ENCODE measurements at regions not wholly inside any gene's neighbourhood (a gene's known extent, or its start where the extent isn't known, plus 50 kb on each side); places are given as distances from the start of the nearest gene placed in this dataset.

DNA sequence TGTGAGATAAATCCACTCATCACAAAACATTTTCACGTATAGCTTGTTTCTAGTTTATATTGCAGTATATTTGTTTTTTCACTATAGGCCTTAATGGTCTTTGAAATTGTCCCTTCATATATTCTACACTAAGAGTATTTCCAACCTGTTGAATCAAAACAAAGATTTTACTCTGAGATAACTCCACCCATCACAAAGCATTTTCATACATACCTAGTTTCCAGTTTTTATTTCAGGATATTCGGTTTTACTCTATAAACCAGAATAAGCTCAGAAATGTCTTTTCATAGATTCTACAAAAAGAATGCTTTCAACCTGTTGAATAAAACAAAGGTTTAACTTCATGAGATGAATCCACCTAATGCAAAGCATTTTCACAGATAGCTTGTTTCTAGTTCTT lies 1528.7 kb downstream of the UQCRFS1 start:
- no peaks in the 10 kb centered on the region for H3K4me1 ChIP-seq (ENCODE audit: insufficient read depth, low read length)
- H3K9me3 ChIP-seq (ENCODE audit: insufficient read depth, low read depth, low read length): peaks cover 100% of the 10 kb centered on the region
- no peak overlapping the region for H3K4me3 ChIP-seq (ENCODE audit: low read length)
- H3K9ac ChIP-seq (ENCODE audit: low read depth, low read length): no peak overlapping the region
- H3K27ac ChIP-seq (ENCODE audit: low read length): no peak overlapping the region
- no peaks in the 10 kb centered on the region for H3K36me3 ChIP-seq (ENCODE audit: insufficient read depth, low read depth, low read length)
- no peaks in the 10 kb centered on the region for H3K27me3 ChIP-seq (ENCODE audit: insufficient read depth, low read length)

GRCh38 chr19:27681972-27682371 lies 1531.0 kb downstream of the UQCRFS1 start:
- Histone ChIP-seq H3K27me3 (ENCODE audit: insufficient read depth, low read length) (no peaks in the 10 kb centered on the region), H3K4me1 (ENCODE audit: insufficient read depth, low read length) (no peaks in the 10 kb centered on the region), H3K27ac (ENCODE audit: low read length) (no peak overlapping the region), H3K36me3 (ENCODE audit: insufficient read depth, low read depth, low read length) (no peaks in the 10 kb centered on the region), H3K9me3 (ENCODE audit: insufficient read depth, low read depth, low read length) (peaks cover 100% of the 10 kb centered on the region), H3K4me3 (ENCODE audit: low read length) (no peak overlapping the region), H3K9ac (ENCODE audit: low read depth, low read length) (no peak overlapping the region)

GRCh38 chr19:27679905-27680304 lies 1533.0 kb downstream of the UQCRFS1 start:
- Histone ChIP-seq H3K9ac (ENCODE audit: low read depth, low read length) (no peak overlapping the region), H3K27me3 (ENCODE audit: insufficient read depth, low read length) (no peaks in the 10 kb centered on the region), H3K4me1 (ENCODE audit: insufficient read depth, low read length) (no peaks in the 10 kb centered on the region), H3K27ac (ENCODE audit: low read length) (no peak overlapping the region), H3K4me3 (ENCODE audit: low read length) (no peak overlapping the region), H3K9me3 (ENCODE audit: insufficient read depth, low read depth, low read length) (peaks cover 100% of the 10 kb centered on the region), H3K36me3 (ENCODE audit: insufficient read depth, low read depth, low read length) (no peaks in the 10 kb centered on the region)

- H3K9me3 ChIP-seq (ENCODE audit: insufficient read depth, low read depth, low read length): peaks cover 100% of the 10 kb centered on the region
- H3K4me3 ChIP-seq (ENCODE audit: low read length): no peak overlapping the region
- H3K4me1 ChIP-seq (ENCODE audit: insufficient read depth, low read length): no peaks in the 10 kb centered on the region
- no peaks in the 10 kb centered on the region for H3K27me3 ChIP-seq (ENCODE audit: insufficient read depth, low read length)
- no peak overlapping the region for H3K9ac ChIP-seq (ENCODE audit: low read depth, low read length)
- H3K27ac ChIP-seq (ENCODE audit: low read length): no peak overlapping the region
- no peaks in the 10 kb centered on the region for H3K36me3 ChIP-seq (ENCODE audit: insufficient read depth, low read depth, low read length)
These were observed 1533.6 kb downstream of the UQCRFS1 start for GRCh38 chr19:27679399-27679798.

DNA sequence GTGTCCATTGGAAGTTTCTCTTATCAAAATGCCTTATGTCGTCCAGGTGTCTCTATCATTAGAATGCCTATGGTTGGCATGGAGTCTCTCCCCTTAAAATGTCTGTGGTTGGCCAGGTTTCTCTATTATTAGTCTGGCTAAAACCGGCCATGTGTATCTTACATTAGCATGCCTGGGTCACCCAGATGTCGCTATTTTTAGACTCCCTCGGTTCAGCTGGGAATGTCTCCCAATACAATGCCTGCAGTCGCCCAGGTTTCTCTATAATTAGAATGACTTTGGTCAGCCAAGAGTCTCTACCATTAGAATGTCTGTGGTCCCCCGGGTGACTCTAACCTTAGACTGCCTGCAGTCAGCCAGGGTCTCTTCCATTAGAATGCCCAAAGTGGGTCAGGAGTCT lies 1536.1 kb downstream of the UQCRFS1 start:
- no peaks in the 10 kb centered on the region for H3K4me1 ChIP-seq (ENCODE audit: insufficient read depth, low read length)
- no peaks in the 10 kb centered on the region for H3K27me3 ChIP-seq (ENCODE audit: insufficient read depth, low read length)
- peaks cover 100% of the 10 kb centered on the region for H3K9me3 ChIP-seq (ENCODE audit: insufficient read depth, low read depth, low read length)
- no peak overlapping the region for H3K9ac ChIP-seq (ENCODE audit: low read depth, low read length)
- H3K27ac ChIP-seq (ENCODE audit: low read length): no peak overlapping the region
- H3K4me3 ChIP-seq (ENCODE audit: low read length): no peak overlapping the region
- H3K36me3 ChIP-seq (ENCODE audit: insufficient read depth, low read depth, low read length): no peaks in the 10 kb centered on the region

DNA sequence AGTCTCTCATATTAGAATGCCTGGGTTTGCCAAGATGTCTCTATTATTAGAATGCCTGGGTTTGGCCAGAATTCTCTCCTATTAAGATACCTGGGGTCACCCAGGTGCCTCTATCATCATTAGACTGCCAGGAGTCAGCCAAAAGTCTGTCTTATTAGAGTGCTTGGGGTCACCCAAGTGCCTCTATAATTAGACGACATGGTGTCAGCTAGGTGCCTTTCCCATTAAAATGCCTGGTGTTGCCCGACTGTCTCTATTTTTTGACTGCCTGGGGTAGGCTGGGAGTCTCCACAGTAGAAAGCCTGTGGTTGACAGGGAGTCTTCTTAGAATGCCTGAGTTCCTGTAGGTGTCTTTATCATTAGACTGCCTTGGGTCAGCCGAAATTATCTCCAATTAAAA lies 1536.6 kb downstream of the UQCRFS1 start:
- Histone ChIP-seq H3K36me3 (ENCODE audit: insufficient read depth, low read depth, low read length) (no peaks in the 10 kb centered on the region), H3K27me3 (ENCODE audit: insufficient read depth, low read length) (no peaks in the 10 kb centered on the region), H3K9me3 (ENCODE audit: insufficient read depth, low read depth, low read length) (peaks cover 100% of the 10 kb centered on the region), H3K27ac (ENCODE audit: low read length) (no peak overlapping the region), H3K4me1 (ENCODE audit: insufficient read depth, low read length) (no peaks in the 10 kb centered on the region), H3K9ac (ENCODE audit: low read depth, low read length) (no peak overlapping the region), H3K4me3 (ENCODE audit: low read length) (no peak overlapping the region)

- H3K4me3 ChIP-seq (ENCODE audit: low read length): no peak overlapping the region
- no peaks in the 10 kb centered on the region for H3K27me3 ChIP-seq (ENCODE audit: insufficient read depth, low read length)
- H3K9me3 ChIP-seq (ENCODE audit: insufficient read depth, low read depth, low read length): peaks cover 100% of the 10 kb centered on the region
- H3K4me1 ChIP-seq (ENCODE audit: insufficient read depth, low read length): no peaks in the 10 kb centered on the region
- no peak overlapping the region for H3K9ac ChIP-seq (ENCODE audit: low read depth, low read length)
- H3K36me3 ChIP-seq (ENCODE audit: insufficient read depth, low read depth, low read length): no peaks in the 10 kb centered on the region
- H3K27ac ChIP-seq (ENCODE audit: low read length): no peak overlapping the region
These were observed 1537.2 kb downstream of the UQCRFS1 start for GRCh38 chr19:27675771-27676170.

- no peaks in the 10 kb centered on the region for H3K27me3 ChIP-seq (ENCODE audit: insufficient read depth, low read length)
- H3K27ac ChIP-seq (ENCODE audit: low read length): no peak overlapping the region
- H3K4me3 ChIP-seq (ENCODE audit: low read length): no peak overlapping the region
- H3K4me1 ChIP-seq (ENCODE audit: insufficient read depth, low read length): no peaks in the 10 kb centered on the region
- peaks cover 99% of the 10 kb centered on the region for H3K9me3 ChIP-seq (ENCODE audit: insufficient read depth, low read depth, low read length)
- no peak overlapping the region for H3K9ac ChIP-seq (ENCODE audit: low read depth, low read length)
- H3K36me3 ChIP-seq (ENCODE audit: insufficient read depth, low read depth, low read length): no peaks in the 10 kb centered on the region
These were observed 1538.2 kb downstream of the UQCRFS1 start for GRCh38 chr19:27674701-27675100.

GRCh38 chr19:27673986-27674385 lies 1539.0 kb downstream of the UQCRFS1 start:
- H3K9me3 ChIP-seq (ENCODE audit: insufficient read depth, low read depth, low read length): peaks cover 99% of the 10 kb centered on the region
- H3K4me3 ChIP-seq (ENCODE audit: low read length): no peak overlapping the region
- no peaks in the 10 kb centered on the region for H3K36me3 ChIP-seq (ENCODE audit: insufficient read depth, low read depth, low read length)
- H3K9ac ChIP-seq (ENCODE audit: low read depth, low read length): no peak overlapping the region
- H3K27me3 ChIP-seq (ENCODE audit: insufficient read depth, low read length): no peaks in the 10 kb centered on the region
- no peaks in the 10 kb centered on the region for H3K4me1 ChIP-seq (ENCODE audit: insufficient read depth, low read length)
- no peak overlapping the region for H3K27ac ChIP-seq (ENCODE audit: low read length)

DNA sequence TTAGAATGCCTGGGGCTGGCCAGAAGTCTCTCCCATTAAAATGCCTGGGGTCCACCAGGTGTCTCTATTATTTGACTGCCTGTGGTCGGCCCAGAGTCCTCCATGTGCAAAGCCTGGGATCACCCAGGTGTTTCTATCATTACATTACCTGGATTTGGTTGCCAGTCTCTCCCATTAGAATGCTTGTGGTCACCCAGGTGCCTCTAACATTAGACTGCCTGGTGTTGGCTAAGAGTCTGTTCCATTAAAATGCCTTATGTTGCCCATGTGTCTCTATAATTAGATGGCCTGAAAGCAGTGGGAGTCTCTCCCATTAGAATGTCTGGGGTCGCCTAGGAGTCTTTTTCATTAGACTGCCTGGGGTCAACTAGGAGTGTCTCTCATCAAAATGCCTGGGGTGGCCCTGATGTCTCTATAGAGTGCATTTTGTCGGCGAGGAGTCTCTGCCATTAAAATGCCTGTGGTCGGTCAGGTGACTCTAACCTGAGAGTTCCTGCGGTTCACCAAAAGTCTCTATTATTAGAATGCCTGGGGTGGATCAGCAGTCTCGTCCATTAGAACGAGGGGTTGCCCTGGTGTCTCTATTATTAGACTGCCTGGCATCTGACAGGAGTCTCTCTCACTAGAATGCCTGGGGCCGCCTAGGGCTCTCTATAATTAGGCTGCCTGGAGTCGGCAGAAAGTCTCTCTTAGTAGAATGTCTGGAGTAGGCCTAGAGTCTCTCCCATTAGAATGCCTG lies 1540.5 kb downstream of the UQCRFS1 start:
- no peak overlapping the region for H3K9ac ChIP-seq (ENCODE audit: low read depth, low read length)
- H3K4me3 ChIP-seq (ENCODE audit: low read length): no peak overlapping the region
- no peaks in the 10 kb centered on the region for H3K36me3 ChIP-seq (ENCODE audit: insufficient read depth, low read depth, low read length)
- H3K27me3 ChIP-seq (ENCODE audit: insufficient read depth, low read length): no peaks in the 10 kb centered on the region
- H3K27ac ChIP-seq (ENCODE audit: low read length): no peak overlapping the region
- peaks cover 99% of the 10 kb centered on the region for H3K9me3 ChIP-seq (ENCODE audit: insufficient read depth, low read depth, low read length)
- no peaks in the 10 kb centered on the region for H3K4me1 ChIP-seq (ENCODE audit: insufficient read depth, low read length)

- H3K36me3 ChIP-seq (ENCODE audit: insufficient read depth, low read depth, low read length): no peaks in the 10 kb centered on the region
- no peak overlapping the region for H3K9ac ChIP-seq (ENCODE audit: low read depth, low read length)
- no peak overlapping the region for H3K4me3 ChIP-seq (ENCODE audit: low read length)
- no peaks in the 10 kb centered on the region for H3K4me1 ChIP-seq (ENCODE audit: insufficient read depth, low read length)
- no peaks in the 10 kb centered on the region for H3K27me3 ChIP-seq (ENCODE audit: insufficient read depth, low read length)
- peaks cover 100% of the 10 kb centered on the region for H3K9me3 ChIP-seq (ENCODE audit: insufficient read depth, low read depth, low read length)
- no peak overlapping the region for H3K27ac ChIP-seq (ENCODE audit: low read length)
These were observed 1541.1 kb downstream of the UQCRFS1 start for GRCh38 chr19:27671876-27672275.

- Histone ChIP-seq H3K36me3 (ENCODE audit: insufficient read depth, low read depth, low read length) (no peaks in the 10 kb centered on the region), H3K4me3 (ENCODE audit: low read length) (no peak overlapping the region), H3K4me1 (ENCODE audit: insufficient read depth, low read length) (no peaks in the 10 kb centered on the region), H3K27ac (ENCODE audit: low read length) (no peak overlapping the region), H3K27me3 (ENCODE audit: insufficient read depth, low read length) (no peaks in the 10 kb centered on the region), H3K9me3 (ENCODE audit: insufficient read depth, low read depth, low read length) (peaks cover 100% of the 10 kb centered on the region), H3K9ac (ENCODE audit: low read depth, low read length) (no peak overlapping the region)
These were observed 1552.5 kb downstream of the UQCRFS1 start for GRCh38 chr19:27660428-27660827.
